ENCODE measurements at regions not wholly inside any gene's neighbourhood (a gene's known extent, or its start where the extent isn't known, plus 50 kb on each side); places are given as distances from the start of the nearest gene placed in this dataset.

GRCh38 chr3:11721479-11721878 is 77.8 kb upstream of the VGLL4 start:
- H3K56ac ChIP-seq (replicated peaks; ENCODE audit: insufficient read length, low read depth, low read length): no peak overlapping the region
- no peak overlapping the region for H2BK120ac ChIP-seq (replicated peaks; ENCODE audit: low read depth, low read length)
- H3K4me2 ChIP-seq (ENCODE audit: insufficient read depth in 1 of 2, low read depth in 2 of 2, low read length in 2 of 2): peak overlapping the region; percentile 91 to 94; a peak in 3 of 4 replicates
- no peak overlapping the region for H4K8ac ChIP-seq (ENCODE audit: extremely low read depth, insufficient read depth, low read length)
- H3K36me3 ChIP-seq (ENCODE audit: control insufficient read depth in 2 of 4, insufficient read depth in 4 of 4, low read length in 3 of 4): no peaks in the 10 kb centered on the region
- no peak for FAIRE-seq
- no peak overlapping the region for H2AK5ac ChIP-seq (ENCODE audit: low read depth, low read length)
- H3K27me3 ChIP-seq (replicated peaks in 1 of 4; ENCODE audit: control insufficient read depth in 3 of 4, extremely low read depth in 1 of 4, insufficient read depth in 3 of 4, low read length in 3 of 4): no peaks in the 10 kb centered on the region
- WGBS, 2 experiments (ENCODE audit: extremely low coverage in 1 of 2, insufficient coverage in 1 of 2, insufficient read length in 1 of 2, insufficient replicate concordance in 2 of 2, low coverage in 1 of 2, low lambda C conversion rate in 2 of 2, missing lambda C conversion rate in 1 of 2): 93% methylated on average over 9 of the region's 9 CpGs; no CpG with 5 or more reads in 1 of the 2 experiments
- H2BK20ac ChIP-seq (ENCODE audit: low read length): no peak overlapping the region
- H2AFZ ChIP-seq (ENCODE audit: low read length): 0 out of 2 replicates have a peak overlapping the region, but pooled peaks have one; percentile 86
- H3K79me2 ChIP-seq (ENCODE audit: control insufficient read depth in 1 of 2, insufficient read depth in 2 of 2, low read length in 2 of 2): peaks cover 0 to 19% of the 10 kb centered on the region in 2 experiments; a peak in 2 of 4 replicates
- POLR2A ChIA-PET (ENCODE audit: partially characterized antibody): interaction anchor here (1.2 kb wide), 1 partner anchor 11 kb away, joined by 3 read pairs; no protein-coding TSS in a partner anchor
- H4K91ac ChIP-seq (replicated peaks; ENCODE audit: insufficient read length, low read length): no peak overlapping the region
- DNase-seq (ENCODE audit: low read depth in 1 of 2, low spot score in 2 of 2): no peak
- H3K14ac ChIP-seq (ENCODE audit: insufficient read length): no peak overlapping the region
- H2BK12ac ChIP-seq (ENCODE audit: low read depth, low read length): no peak overlapping the region
- H3K9ac ChIP-seq (replicated peaks in 1 of 4; ENCODE audit: extremely low read depth in 1 of 4, low read depth in 3 of 4, low read length in 3 of 4): no peak overlapping the region
- H2BK15ac ChIP-seq (ENCODE audit: low read length): no peak overlapping the region
- no peaks in the 10 kb centered on the region for H4K20me1 ChIP-seq (replicated peaks in 1 of 2; ENCODE audit: control insufficient read depth in 1 of 2, insufficient read depth in 2 of 2, low read length in 2 of 2)
- H3K4me1 ChIP-seq (replicated peaks in 1 of 4; ENCODE audit: control insufficient read depth in 3 of 4, insufficient read depth in 4 of 4, low read length in 3 of 4): peaks cover 2 to 11% (median 6%) of the 10 kb centered on the region in 4 experiments; a peak in 5 of 7 replicates
- H2BK5ac ChIP-seq (ENCODE audit: low read depth, low read length): no peak overlapping the region
- no peak overlapping the region for H4K5ac ChIP-seq (ENCODE audit: insufficient read length, low read depth, low read length)
- H3K23ac ChIP-seq (ENCODE audit: insufficient read length): no peak overlapping the region
- peak overlapping the region in 1 of 4 experiments; percentile 81; a peak in 1 of 8 replicates for H3K4me3 ChIP-seq (ENCODE audit: extremely low read depth in 1 of 4, insufficient read depth in 2 of 4, low read depth in 3 of 4, low read length in 4 of 4)
- H3K27ac ChIP-seq (ENCODE audit: low read depth, low read length): no peak overlapping the region
- CTCF ChIA-PET (ENCODE audit: partially characterized antibody): interaction anchor here (0.8 kb wide), 1 partner anchor 34 kb away, joined by 3 read pairs; no protein-coding TSS in a partner anchor
- no peaks in the 10 kb centered on the region for H3K9me3 ChIP-seq (ENCODE audit: insufficient read depth in 2 of 2, low read depth in 1 of 2, low read length in 1 of 2)
- H3K79me1 ChIP-seq (ENCODE audit: low read depth, low read length): no peaks in the 10 kb centered on the region
- no peak overlapping the region for H3K18ac ChIP-seq (ENCODE audit: extremely low read depth, low read length)
- TF ChIP-seq CBX5 (IDR thresholded peaks at IDR 0.05; ENCODE audit: low read depth, low read length): no peak
- TF ChIP-seq RAD21 (IDR thresholded peaks at IDR 0.05 in 1 of 2, conservative IDR thresholded peaks at IDR 0.05 in 1 of 2; ENCODE audit: low read depth in 2 of 2, low read length in 2 of 2): no peak
- TF ChIP-seq PHF8 (conservative IDR thresholded peaks at IDR 0.05; ENCODE audit: low read depth, low read length): no peak
- no peak for TF ChIP-seq EGR1 (IDR thresholded peaks at IDR 0.05; ENCODE audit: borderline replicate concordance, low read depth, low read length)
- no peak for TF ChIP-seq RBBP5 (IDR thresholded peaks at IDR 0.05; ENCODE audit: borderline replicate concordance, low read depth, low read length)
- TF ChIP-seq BCL11A (IDR thresholded peaks at IDR 0.05; ENCODE audit: low read depth in 2 of 2, low read length in 2 of 2): no peak
- TF ChIP-seq RXRA (IDR thresholded peaks at IDR 0.05; ENCODE audit: insufficient read depth, low read depth, low read length): no peak
- TF ChIP-seq POU5F1 (IDR thresholded peaks at IDR 0.05; ENCODE audit: low read depth, low read length): no peak
- no peak for TF ChIP-seq CREB1 (IDR thresholded peaks at IDR 0.05)
- TF ChIP-seq ATF3 (IDR thresholded peaks at IDR 0.05; ENCODE audit: insufficient read depth, low read depth, low read length): no peak
- H3K23me2 ChIP-seq (ENCODE audit: low read depth, low read length): peaks cover 16% of the 10 kb centered on the region; the same call in 1 of the 2 replicates
- no peak overlapping the region for H3K4ac ChIP-seq (replicated peaks; ENCODE audit: insufficient read length, low read depth, low read length)
